ENCODE measurements at regions not wholly inside any gene's neighbourhood (a gene's known extent, or its start where the extent isn't known, plus 50 kb on each side); places are given as distances from the start of the nearest gene placed in this dataset.
"Not testable (repeated sequence)": the region's sequence is repeated elsewhere in the genome, so short reads cannot be mapped to it uniquely, and the experiment has no call there.

- Histone ChIP-seq H3K4me3 (no peak overlapping the region), H3K9me3 (no peaks in the 10 kb centered on the region), H3K27me3 (no peaks in the 10 kb centered on the region), H3K36me3 (no peaks in the 10 kb centered on the region), H3K4me1 (no peaks in the 10 kb centered on the region), H3K27ac (no peak overlapping the region)
- intact Hi-C loops (cut with DNase I), result no loop called here
- TF ChIP-seq CTCF (IDR thresholded peaks at IDR 0.05), result no peak
- no peak for TF ChIP-seq POLR2A (IDR thresholded peaks at IDR 0.05)
- WGBS, 2 donors, result 71 to 83% methylated on average over 2 of the region's 2 CpGs
- no peak for DNase-seq
Observed at GRCh38 chr6:74597266-74597665, 608.6 kb downstream of the COL12A1 start.

GRCh38 chr6:74596588-74596987 is 609.3 kb downstream of the COL12A1 start:
- intact Hi-C loops (cut with DNase I), result no loop called here
- Histone ChIP-seq H3K9me3 (no peaks in the 10 kb centered on the region), H3K4me3 (no peak overlapping the region), H3K36me3 (no peaks in the 10 kb centered on the region), H3K4me1 (no peaks in the 10 kb centered on the region), H3K27ac (no peak overlapping the region), H3K27me3 (no peaks in the 10 kb centered on the region)
- DNase-seq, result no peak
- no peak for TF ChIP-seq CTCF (IDR thresholded peaks at IDR 0.05)
- TF ChIP-seq POLR2A (IDR thresholded peaks at IDR 0.05), result no peak

- H3K27me3 ChIP-seq; H3K4me3 ChIP-seq; H3K27ac ChIP-seq; H3K36me3 ChIP-seq; H3K4me1 ChIP-seq; H3K9me3 ChIP-seq; DNase-seq; intact Hi-C loops (cut with DNase I): not testable (repeated sequence)
- TF ChIP-seq CTCF (IDR thresholded peaks at IDR 0.05), result peak in 1 of 6 experiments; percentile 12
- WGBS, 2 donors, result 95% methylated on average over 2 of the region's 4 CpGs; no CpG with 5 or more reads in 1 of the 2 donors
Observed at GRCh38 chr6:74594350-74594749, 611.5 kb downstream of the COL12A1 start.

GRCh38 chr6:74588094-74588832 is 617.6 kb downstream of the COL12A1 start:
- no peaks in the 10 kb centered on the region for H3K9me3 ChIP-seq
- 92 to 94% methylated on average over 4 to 5 of the region's 5 CpGs for WGBS, 2 donors
- no peak for TF ChIP-seq POLR2A (IDR thresholded peaks at IDR 0.05)
- TF ChIP-seq CTCF (IDR thresholded peaks at IDR 0.05), result no peak
- intact Hi-C loops (cut with DNase I), result no loop called here
- DNase-seq, result no peak
- H3K4me1 ChIP-seq, result no peaks in the 10 kb centered on the region
- H3K36me3 ChIP-seq, result no peaks in the 10 kb centered on the region
- no peak overlapping the region for H3K27ac ChIP-seq
- no peak overlapping the region for H3K4me3 ChIP-seq
- H3K27me3 ChIP-seq, result no peaks in the 10 kb centered on the region

- WGBS, 2 donors, result 100% methylated on average over 1 of the region's 2 CpGs; no CpG with 5 or more reads in 1 of the 2 donors
- Histone ChIP-seq H3K27ac (no peak overlapping the region), H3K4me3 (no peak overlapping the region), H3K36me3 (no peaks in the 10 kb centered on the region), H3K9me3 (no peaks in the 10 kb centered on the region), H3K4me1 (no peaks in the 10 kb centered on the region), H3K27me3 (no peaks in the 10 kb centered on the region)
- DNase-seq, result no peak
- TF ChIP-seq CTCF (IDR thresholded peaks at IDR 0.05) (no peak), POLR2A (IDR thresholded peaks at IDR 0.05) (no peak)
- intact Hi-C loops (cut with DNase I), result no loop called here
Observed at GRCh38 chr6:74587386-74587785, 618.5 kb downstream of the COL12A1 start.
